CD4-positive, alpha-beta T cell treated with Interleukin-4 for 4 hours (primary cell): ENCODE measurements at regions not wholly inside any gene's neighbourhood (a gene's known extent, or its start where the extent isn't known, plus 50 kb on each side); places are given as distances from the start of the nearest gene placed in this dataset.

Experiments
- DNase-seq: peaks from one replicate; pipeline ENCODE4 v3.0.0-alpha.2; 2020

DNA sequence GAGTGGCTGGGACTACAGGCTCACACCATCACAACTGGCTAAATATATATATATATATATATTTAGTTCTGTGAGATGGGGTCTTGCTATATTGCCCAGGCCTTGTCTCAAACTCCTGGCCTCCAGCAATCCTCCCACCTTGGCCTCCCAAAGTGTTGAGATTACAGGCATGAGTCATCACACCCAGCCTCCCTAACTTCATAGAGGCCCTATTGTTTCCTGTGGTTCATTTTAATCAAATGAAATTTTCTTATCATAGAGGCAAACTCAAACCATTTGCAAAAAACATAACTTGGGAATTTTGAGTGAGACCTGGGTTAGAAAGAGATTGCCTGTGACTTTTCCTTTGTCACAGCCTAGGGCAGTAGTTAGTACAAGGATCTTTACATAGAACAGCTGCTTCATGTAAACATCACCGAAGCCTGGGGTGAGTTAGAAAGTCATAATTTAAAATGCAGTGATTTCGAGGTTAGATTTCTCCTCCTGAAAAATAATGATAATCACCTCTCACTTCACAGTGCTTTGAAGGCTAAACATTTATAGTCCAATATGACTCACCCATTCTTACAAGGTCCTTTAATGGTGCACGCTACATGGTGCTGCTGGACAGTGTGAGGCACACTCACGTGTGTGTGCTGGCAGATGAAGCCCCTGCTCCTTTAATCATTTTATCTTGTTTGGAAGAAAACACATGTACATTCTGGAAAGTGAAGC, 188.9 kb downstream of the RHOU start:
- no peak for DNase-seq

DNA sequence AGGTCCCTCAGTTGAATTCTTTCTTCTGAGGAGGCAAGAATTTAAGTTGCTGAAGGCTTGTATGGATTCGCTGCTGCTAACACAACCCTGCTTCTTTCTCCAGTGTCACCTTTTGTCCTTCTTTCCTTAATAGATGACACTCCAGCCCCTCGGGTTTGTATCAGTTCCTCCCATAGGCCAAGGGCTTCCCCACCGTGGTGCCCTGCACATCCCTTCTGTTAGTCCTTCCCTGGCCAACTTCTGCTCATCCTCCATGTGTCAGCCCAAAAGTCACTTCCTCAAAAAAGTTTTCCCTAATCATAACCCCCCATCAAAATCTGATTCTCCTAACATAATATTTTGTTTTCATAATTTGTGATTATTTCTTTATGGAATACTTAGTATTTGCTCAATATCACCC, 190.4 kb downstream of the RHOU start:
- no peak for DNase-seq

DNA sequence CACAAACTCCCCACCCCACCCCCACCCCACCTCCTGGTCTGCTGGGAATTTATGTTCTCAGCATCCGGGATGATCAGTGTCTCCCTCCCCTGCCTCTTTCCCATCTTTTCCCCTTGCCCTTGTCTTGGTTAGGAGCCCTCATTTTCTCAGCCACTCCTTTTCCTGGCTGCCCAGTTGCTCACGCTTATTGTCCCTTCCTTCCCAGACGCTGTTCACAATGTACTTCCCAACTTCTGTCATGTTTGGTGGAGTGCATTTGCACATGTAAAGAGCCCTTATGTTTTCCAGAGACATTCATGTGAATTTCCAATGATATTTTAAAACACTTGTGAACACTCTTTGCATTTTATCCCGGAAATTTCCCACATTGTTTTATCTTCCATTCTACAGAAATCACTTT, 192.1 kb downstream of the RHOU start:
- no peak for DNase-seq

DNA sequence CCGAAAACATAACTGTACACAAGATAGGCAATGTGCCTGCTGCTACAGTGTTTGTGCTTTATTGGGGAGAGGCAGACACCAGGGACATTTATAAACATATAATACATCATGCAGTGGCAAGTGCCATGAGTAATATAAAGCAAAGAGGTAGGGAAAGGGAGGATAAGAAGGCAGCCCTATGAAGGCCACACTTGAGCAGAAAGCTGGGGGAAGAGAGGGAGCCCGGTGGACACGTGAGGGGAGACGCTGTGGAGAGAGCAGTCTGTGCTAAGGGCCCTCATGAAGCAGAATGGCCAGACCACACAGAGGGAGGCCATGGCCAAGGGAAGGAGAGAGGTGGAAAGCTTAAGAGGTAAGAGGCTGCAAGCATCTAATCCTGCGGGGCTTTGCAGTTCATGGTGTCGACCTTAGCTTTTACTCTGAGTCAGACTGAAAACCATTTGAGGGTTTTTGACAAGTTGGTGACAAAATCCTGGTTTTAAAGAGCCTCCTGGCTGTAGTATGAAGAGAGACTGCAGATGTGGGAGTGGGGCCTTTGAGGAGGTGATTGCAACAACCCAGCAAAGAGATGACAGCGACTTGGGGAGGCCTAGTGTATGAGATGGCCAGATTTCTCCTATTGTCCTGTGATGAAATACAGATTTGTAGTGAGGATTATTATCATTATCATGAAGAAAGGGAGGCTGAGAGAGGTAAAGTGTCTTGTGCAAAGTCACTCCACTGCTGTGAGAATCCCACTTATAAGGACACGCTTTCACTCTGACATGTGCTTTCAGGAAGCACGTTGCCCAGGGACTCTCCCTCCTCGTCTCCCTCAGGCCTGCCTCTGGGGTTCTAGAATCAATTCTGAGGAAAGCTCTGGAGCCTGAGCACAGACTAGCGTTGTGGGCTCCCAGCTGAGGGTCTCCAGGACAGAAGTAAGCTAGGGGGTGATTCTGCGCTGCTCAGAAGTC, 192.9 kb downstream of the RHOU start:
- DNase-seq: no peak

DNA sequence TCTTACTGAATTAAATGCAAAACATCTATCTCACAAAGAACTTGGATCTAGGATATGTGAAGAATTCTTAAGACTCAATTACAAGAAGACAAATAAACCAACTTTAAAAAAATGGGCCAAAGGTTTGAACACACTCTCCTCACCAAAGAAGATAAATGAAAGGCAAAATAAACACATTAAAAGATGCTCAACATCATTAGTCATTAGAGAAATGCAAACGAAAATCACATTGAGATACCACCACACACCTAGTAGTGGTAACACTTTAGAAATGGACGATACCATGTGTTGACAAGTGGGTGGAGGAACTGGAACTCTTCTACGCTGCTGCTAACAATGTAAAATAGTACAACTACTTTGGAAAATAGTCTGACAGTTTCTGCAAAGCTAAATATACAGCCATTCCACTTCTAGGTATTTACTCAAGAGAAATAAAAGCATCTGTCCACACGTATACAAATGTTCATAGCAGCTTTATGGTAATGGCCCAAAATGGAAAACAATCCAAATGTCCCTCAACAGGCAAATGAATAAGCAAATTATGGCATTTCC, 194.3 kb downstream of the RHOU start:
- DNase-seq: no peak

DNA sequence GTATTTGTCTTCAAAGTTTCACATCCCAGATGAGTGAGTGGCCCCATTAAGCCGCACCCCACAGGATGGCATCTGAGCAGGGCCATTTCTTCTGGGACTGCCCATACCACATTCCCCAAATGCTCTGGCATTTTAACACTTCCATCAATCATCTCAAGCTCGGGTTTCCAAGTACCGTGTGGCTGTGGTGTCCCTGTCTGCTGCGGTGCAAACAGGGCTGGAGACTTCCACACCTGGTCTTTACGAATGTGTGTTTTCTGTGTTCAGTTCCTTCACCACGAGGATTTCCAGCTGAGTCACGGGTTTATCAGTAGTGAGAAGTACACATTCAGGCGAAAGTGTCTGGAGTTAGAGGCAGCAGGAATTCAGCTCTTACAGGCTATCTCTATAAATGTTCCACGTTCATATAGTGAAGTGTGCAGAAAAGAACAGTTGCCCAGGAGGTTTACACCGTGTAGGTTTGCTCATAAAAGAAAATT, 195.2 kb downstream of the RHOU start:
- DNase-seq: no peak

DNA sequence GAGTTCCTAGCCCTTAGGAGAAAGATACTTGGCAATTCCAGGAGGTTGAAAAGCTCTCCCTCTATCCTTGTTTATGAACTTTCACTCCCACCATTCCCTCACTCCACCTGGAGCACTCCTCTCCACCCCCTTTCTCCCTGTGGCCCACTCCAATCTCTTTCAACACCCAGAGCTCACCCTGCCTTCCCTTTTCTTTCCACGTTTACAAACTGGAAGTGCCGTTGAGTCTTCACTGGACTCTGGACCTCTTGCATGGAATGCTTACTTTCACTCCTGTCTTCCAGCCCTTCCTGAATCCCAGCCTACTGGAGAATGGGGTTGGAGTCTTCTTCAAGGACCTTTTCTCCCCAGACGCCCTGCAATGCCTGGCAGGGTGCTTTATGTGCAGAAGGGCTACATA, 198.5 kb downstream of the RHOU start:
- no peak for DNase-seq

DNA sequence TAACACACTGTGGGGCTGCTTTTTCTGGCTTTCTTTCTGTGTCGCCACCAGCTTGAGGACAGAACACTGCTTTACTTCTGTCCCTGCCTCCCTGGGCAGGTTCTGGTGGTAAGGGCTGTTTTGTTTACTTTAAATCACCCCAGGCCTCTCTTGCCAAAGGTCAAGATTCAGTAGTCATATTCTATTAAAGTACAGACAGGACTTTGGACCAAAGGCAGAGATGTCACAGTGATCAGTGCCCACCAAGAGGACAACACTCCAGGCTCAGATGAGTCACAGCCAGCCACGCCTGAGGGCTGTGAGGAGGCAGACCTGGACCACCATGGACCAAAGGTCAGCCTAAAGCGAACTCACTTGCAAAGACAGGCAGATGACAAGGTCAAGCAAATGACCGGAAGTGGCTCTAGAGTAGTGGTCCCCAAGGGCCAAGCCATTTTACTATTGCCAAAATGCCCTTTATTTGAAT, 200.0 kb downstream of the RHOU start:
- no peak for DNase-seq

DNA sequence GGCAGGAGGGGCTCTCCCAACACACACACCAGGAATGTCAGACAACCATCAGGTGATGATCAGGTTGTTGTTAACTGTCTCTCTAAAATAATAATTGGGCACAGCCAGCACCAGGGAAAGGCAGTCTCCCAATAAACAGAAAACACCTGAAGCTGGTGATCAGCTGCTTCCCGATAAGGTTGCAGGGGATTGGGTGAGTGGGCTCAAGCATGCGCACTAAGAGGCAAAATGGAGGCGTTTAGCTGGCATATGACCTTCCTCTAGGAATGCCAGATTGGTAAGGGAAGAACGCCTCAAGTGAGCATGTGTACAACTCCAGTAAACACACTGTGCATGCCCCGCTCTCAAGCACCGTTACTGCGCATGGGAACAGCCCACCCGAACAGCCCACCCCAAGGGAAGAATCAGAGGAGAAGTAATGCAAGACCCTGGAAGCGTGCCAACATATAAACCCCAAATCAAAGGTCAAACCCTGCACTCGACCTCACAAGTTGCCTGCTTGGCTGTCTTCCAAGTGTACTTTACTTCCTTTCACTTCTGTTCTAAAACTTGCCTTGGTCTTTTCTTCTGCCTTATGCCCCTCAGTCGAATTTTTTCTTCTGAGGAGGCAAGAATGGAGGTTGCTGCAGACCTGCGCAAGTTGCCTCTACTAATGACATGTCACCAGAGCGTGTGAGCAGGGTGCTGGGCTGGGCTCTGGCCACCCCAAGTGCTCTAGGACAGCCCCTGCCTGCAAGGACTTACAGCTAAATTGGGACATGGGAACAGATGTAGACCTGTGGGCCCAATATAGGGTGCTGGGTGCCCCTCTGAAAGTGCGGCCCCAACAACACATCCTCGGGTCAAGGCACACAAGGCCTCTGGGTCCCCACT, 200.8 kb downstream of the RHOU start:
- no peak for DNase-seq

DNA sequence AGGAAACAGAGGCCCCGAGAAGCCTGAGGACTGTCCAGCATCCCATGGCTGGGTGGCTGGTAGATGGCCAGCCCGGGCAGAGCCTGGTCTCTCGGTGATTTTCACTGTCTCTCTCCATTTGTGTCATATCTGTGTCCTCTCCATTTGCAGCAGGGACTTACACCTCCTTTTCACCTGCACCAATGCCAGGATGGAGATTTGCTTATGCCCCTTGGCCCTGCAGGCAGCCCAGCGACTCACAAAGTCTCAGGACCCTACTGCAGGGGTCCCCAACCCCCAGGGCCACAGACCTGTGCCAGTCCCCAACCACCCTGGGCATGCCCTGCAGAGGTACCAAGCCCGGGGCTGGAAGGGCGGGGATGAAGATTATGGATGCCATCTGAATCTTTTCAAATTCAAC, 201.6 kb downstream of the RHOU start:
- no peak for DNase-seq

DNA sequence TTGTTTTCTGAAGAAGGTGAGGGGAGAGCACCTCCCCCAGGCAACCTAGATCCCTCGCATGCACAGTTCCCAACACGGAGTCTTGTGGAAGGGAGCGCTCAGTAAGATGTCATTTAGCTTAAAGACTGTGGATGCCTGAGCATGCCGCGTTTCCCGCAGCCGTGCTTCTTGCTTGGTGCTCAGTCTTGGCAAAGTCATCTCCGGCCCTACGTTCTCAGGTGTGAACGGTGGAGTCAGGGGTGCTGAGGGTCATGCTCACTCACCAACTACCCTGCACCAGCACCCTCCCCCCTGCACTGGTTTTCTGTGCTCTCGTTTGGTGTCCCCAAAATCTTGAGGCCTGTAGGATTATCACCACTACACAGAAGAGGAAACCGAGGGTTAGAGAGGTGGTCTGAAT, 202.1 kb downstream of the RHOU start:
- no peak for DNase-seq

DNA sequence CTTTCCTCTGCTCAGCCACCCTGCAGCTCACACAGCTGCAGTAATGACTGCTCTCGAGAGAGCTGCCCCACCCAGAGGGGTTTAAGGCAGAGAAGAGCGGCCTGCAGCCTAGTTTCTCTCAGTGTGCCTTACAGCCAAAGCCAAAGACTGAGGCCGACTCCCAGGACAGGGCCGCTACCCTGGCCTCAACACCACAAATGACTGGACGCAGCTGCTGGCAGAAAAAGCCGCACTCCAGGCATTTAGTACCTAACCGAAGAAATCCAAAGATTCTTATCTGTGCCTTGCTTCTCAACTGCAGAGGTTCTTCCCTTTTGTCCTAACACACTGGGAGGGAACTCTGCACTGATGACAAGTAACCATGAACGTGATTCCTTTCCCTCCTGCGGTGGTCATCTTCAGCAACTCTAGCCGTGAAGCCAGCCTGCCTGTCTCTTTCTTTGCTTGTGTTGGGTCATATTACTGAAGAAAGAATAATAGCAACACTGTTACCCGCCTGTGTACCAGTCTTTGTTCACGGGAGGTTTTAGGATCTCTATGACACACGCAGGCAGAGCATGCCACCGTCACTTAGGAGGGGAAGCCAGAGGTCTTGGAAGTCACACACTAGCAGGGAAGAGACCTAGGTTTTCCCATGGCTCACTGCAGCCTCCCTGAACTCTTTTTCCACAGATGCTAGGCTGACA, 202.7 kb downstream of the RHOU start:
- DNase-seq: no peak

DNA sequence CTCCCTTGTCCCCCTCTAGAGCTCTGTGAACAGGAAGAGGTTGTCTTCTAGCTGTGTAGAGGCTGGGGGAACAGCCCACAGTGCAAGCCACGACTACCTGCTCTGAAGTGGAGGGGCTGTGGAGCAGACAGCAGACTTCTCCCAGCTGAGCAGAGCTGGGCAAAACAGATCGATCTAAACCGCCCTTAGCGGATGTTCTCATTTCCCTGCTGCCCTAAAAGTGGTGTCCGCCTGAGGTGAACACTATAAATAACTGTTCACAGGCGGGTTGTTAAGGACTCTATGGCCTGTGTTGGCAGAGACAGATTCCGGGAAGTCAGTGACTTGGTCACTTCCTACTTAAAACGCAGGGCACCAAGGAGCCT, 203.2 kb downstream of the RHOU start:
- no peak for DNase-seq

DNA sequence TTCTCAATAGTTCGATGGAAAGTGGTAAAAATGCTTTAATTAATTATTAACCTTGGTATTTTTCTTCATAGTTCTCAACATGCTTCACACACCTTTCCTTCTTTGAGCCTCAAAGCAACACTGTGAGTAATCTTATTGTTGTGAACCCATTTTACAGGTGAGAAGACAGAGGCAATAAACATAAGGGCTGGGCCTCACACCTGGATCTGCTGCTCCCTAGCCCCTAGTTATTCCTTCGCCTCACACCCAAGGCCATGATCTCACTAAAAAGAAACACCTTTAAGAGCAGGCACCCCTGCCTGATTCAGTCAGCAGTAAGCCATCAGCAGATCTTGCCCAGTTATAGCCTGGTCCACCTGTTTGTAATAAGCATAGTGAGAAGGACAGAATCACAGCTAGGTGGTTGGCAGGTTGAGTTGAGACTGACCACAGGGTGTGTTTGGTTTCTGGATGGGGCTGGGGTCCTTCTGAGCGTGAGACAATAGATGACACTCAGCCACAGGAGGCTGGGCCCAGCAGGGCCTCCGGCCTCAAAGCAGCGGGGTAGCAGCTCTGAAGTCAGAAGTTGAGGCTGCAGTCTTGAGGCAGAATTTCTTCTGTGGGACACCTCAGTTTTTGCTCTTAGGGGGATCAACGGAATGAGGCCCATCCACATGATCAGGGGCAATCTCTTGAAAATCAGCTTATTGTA, 203.9 kb downstream of the RHOU start:
- DNase-seq: no peak

DNA sequence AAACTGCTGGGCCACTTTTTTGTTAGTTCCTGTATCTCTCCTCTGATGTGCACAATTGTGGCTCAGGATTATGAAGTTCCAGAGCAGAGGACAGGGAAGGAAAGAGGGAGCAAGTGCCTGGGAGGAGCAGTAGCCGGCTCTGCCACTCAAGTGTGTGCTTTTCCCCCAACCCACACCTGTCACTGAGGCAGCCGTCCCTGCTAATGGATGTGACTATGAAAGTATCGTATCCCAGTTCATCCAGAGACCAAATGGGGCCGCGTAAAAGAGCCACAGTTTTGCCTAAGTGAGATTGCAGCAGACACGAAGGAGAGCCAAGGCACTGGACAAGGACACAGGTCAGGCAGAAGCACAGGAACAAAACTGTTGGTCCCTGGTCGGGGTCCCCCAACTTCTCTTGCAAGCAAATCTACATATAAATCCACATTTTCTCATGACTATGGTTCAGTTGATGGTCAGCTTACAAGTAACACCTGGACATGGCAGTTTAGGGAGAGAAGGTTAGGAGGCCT, 204.7 kb downstream of the RHOU start:
- DNase-seq: no peak

DNA sequence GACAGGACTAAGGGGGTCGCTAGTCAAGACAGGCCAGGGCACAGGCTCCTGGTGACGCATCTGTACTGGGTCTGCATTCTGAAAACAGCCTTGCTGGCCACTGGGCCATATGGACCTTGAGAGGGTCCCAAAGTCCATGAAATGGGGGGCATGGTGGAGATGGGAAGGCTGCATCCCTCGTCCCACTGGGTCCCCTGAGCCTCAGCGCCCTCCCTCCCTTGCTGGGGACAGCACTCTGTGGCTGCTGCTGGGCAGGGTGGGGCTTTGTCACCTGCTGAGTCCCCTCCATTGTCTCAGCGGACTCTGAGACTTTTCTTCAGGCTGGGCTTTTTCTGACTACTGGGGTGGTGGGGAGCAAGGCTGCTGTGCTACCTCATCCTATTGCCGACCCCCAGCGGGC, 205.2 kb downstream of the RHOU start:
- no peak for DNase-seq

DNA sequence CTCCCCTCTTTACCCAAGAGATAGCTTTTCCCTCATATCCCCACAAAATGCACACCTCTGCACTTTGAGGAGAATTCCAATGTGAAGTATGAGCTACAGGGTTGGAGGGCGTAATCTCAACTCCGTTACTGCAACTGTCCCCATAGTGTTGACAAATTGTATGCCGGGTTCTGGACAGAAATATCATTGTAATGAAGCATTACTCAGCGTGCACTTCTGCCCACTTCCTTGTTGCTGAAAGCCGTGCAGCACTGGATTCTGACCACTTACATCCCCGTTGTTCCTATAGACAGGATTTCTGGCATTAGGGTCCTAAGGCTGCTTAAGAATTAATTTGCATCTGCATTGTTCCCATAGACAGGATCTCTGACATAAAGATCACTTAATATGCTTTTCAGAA, 205.6 kb downstream of the RHOU start:
- DNase-seq: no peak

DNA sequence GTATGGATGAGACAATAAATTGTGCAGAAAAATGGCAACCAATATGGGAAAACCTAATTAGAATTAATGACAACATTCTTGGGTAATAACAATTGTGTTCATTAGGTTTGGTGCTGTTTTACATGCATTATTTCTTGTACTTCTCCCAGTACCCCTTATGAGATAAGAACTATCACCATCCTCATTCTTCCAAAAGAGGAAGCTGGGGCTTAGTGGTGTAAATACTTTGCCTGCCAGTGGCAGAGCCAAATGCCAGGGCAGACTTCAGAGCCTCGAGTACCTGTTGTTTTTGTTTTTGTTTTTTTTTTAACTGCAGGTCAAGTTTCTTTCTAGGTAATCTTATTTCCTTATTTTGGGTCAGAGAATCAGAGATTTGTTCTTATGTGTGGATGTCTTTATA, 206.4 kb downstream of the RHOU start:
- no peak for DNase-seq

DNA sequence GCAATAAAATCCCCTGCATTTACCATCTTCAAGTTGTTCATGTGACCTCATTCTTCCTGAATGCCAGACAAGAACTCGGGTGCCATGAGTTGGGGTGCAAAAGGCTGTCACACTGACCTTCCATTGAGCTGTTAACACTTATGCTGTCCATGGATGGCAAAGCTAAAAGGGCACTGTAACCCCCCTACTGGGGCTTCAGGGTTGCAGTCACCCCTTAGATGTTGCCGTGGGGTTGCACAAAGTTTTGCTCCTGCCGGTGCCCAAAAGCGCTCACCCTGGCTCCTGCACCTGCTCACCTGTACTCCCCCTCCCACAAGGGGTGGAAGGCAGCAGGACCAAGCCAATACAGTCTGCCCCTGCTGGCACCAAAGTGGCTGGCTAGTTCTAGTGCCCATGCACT, 208.2 kb downstream of the RHOU start:
- DNase-seq: no peak

DNA sequence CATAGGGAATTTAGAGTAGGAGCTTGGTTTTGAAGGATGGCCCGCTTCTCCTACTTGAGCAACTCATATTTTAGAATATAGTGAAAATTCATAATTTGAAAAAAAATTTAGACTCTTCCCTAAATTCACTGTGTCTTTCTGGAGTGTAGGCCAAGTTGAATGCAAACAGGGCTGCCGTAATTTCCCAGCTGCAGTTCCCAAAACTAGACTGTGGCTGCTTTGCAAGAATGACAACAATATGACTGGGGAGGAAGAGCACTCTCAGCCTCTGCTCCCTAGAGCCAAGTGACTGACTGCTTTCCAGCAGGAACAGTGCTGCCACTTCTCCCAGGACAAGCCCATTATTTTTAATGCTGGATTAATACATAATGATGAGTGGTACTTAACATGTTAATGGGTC, 209.0 kb downstream of the RHOU start:
- no peak for DNase-seq

DNA sequence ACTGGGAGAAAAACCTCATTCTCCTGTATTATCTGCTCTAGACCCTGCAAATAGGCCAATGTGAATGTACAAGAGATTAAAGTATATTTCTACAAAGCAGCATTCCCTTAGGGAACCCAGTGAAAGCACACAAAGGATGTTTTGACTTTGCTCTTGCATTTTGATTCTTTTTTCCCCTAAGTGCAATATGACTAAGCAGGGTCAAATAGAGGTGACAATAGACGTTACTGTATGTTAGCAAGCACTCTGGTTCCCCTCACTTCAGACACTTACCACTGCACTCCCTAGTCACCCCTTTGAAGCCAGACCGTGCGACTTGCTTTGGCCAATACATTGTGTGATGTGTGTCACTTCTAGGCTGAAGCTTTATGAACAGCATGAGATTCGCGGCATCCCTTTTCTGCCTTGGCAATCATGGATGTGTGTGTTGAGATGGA, 209.7 kb downstream of the RHOU start:
- DNase-seq: no peak
